NCI-H69 (cell line): ENCODE measurements at regions not wholly inside any gene's neighbourhood (a gene's known extent, or its start where the extent isn't known, plus 50 kb on each side); places are given as distances from the start of the nearest gene placed in this dataset.
A peak's percentile ranks its signal among the peaks of the same experiment; 100 is the strongest.
"Not testable (repeated sequence)": the region's sequence is repeated elsewhere in the genome, so short reads cannot be mapped to it uniquely, and the experiment has no call there.

ENCODE experiments used
- DNase-seq: peaks from one replicate; lab custom pipeline; 2025; lab: John Stamatoyannopoulos, UW

- no peak for DNase-seq
Measured at GRCh38 chr15:66964791-66965190, 100.6 kb upstream of the SMAD3 start.

GRCh38 chr15:66965201-66965900 lies 100.1 kb upstream of the SMAD3 start:
- DNase-seq, result no peak

DNA sequence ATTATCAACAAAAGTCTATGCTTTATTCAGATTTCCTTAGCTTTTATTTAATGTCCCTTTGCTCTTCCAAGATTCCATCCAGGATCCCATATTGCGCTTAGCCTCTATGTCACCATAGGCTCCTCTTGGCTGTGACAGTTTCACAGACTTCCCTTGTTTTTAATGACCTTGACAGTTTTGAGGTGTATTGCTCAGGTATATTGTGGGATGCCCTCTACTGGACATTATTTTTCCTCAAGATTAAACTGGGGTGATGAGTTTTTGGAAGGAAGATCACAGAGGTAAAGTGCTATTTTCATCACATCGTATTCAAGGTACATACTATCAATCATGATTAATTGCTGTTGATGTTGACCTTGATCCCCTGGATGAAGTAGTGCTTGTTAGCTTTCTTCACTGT lies 99.1 kb upstream of the SMAD3 start:
- peak; percentile 34 for DNase-seq

DNA sequence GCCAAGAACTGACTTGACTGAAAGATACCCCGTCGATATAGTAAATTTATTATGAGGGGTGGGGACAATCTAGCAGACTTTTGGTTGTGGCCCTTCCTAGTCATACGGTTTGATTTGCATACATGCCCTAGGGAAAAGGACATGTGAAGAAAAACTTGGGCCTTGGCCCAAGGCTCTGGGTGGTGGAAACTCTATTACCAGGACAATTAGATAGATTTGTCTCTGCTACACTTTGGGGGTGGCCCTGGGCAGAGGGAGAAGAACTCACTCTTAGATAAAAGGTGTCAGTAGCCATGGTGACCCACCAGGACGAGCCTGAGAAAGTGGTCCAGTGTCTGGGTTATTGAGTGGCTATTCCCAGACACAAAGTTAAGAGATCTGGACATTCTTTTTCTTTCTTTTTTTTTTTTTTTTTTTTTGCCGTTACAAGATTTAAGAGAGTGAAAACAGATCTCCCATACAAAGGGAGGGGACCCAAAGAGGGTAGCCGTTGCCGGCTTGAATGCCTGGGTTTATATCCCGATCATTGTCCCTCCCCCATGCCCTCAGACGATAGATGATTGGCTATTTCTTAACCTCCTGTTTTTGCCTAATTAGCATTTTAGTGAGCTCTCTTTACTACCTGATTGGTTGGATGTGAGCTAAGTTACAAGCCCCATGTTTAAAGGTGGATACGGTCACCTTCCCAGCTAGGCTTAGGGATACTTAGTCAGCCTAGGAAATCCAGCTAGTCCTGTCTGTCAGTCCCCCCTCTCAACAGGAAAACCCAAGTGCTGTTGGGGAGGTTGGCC lies 96.4 kb upstream of the SMAD3 start:
- no peak for DNase-seq

GRCh38 chr15:66974131-66974530 lies 91.3 kb upstream of the SMAD3 start:
- DNase-seq, result not testable (repeated sequence)

DNA sequence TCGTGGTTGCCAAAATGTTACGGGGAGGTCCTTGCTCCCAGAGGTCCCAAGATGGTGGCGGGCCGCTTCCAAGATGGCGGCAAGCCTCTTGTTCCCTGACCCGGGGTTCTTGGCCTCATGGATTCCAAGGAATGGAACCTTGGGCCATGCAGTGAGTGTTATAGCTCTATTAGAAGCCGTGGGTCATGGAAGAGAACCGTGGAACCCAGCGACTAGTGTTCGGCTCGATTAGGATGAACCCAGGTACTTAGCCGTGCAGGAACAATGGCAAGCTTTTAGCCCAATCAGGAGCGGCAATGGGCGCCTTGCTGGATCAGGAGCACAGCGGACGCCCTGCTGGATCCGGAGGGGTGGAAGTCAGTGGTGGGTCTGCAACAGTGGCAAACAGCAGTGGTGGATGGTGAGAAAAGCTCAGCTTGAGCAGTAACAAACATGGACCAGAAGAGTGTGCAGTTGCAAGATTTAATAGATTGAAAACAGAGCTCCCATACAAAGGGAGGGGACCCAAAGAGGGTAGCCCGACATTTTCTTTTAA lies 89.2 kb upstream of the SMAD3 start:
- DNase-seq, result not testable (repeated sequence)

GRCh38 chr15:66980326-66980725 lies 85.1 kb upstream of the SMAD3 start:
- not testable (repeated sequence) for DNase-seq

DNA sequence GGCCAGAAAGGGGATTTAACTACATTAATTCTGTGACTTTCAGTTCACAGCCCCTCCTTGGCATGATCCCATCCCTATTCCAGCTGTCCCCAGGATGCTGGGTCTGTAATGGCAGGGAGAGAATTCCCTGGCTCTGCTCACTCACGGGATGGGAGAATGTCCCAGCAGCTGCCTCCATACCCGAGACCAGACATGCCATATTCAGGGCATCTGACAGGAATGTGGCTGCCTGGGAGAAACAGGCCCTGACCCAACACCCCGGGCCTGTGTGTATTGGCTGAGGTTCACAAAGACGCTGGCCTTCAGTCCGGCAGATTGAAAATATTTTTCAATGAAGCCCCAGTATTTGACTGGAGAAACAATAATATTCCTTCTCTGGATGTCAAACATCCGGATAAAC lies 83.6 kb upstream of the SMAD3 start:
- DNase-seq, result no peak

GRCh38 chr15:66982250-66982649 lies 83.2 kb upstream of the SMAD3 start:
- no peak for DNase-seq

GRCh38 chr15:66982816-66983215 lies 82.6 kb upstream of the SMAD3 start:
- DNase-seq, result no peak

GRCh38 chr15:66985653-66986052 lies 79.7 kb upstream of the SMAD3 start:
- no peak for DNase-seq

- DNase-seq, result no peak
Measured at GRCh38 chr15:66986951-66987350, 78.5 kb upstream of the SMAD3 start.

GRCh38 chr15:66993090-66993489 lies 72.3 kb upstream of the SMAD3 start:
- DNase-seq, result no peak

DNA sequence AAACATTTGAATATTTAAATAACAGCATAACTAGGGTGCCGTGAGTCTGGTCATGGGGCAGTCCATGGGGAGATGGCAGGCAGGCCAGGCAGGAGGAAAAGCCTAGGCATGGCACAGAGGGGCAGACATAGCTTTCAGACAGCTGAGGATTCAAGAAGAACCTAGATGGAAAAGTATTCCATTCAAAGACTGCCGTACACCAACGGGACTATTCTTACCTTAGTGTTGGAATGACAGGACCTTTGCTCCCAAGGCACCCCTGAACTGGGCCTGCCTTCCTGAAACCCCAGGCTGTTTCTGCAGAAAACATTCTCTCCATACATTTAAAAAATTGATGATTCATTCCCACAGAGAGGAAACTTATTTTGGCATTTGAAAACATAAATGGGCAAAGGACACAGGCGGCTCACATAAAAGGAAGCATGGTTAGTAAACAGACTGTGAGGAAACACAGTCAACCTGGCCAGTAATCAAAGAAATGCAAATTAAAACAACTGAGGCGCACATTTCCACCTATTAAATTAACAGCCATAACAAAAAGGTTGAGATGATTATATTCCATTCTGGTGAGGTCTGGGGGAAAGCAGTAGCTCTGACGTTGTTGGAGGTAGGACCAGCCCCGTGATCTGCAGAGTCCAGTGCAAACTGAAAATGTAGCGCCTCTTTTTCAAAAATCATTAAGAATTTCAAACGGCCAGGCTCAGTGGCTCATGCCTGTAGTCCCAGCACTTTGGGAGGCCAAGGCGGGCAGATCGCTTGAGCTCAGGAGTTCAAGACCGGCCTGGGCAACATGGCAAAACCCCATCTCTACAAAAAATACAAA lies 71.3 kb upstream of the SMAD3 start:
- no peak for DNase-seq

DNA sequence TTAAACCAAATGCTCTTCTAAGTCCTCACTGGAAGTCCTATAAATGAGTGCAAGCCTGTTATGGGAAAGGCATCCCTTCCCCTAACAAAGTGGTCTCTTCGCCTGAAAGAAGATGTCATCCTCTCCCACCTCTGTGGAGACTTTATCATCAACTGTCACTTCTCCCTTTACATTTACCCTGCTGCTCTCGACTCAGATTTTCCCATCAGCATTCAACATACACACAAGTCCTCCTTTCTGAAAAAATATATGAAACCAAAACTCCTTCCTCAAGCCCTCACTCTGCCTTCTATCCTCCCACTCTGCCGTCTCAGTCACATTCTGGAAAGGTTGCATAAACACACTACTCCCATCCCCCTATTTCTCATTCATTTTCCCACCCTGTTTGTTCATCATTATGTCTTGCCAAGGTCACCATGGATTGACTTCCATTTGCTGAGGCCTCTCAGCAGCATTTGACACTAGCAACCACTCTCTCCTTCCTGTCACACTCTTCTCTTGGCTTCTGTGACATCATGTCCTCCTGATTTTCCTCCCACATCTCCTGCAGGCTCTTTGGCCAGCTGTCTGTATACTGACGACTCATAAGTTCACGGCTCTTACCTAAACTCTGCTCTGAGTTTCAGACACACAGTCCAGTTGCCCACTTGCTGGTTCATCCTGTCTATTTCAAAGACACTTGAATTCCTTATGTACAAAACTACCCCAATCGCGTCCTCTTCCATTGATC lies 70.3 kb upstream of the SMAD3 start:
- no peak for DNase-seq

DNA sequence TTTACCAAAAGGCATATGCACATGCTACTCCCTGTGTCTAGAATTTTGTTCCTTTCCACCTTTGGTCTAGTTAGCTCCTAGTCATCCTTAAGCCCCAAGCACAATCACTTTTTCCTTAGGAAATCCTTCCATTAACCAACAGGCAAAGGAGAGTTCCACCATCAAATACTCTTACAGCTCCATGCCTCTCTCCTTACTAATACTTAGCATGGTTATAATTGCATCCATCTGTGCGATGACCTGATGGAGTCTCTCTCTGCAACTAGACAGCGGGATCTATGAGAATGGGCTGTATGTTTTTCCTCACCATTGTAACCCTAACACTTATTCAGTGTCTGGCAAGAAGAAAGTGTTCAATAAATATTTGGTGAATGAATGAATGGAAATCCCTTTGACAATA lies 69.3 kb upstream of the SMAD3 start:
- DNase-seq, result no peak

GRCh38 chr15:66997212-66997611 lies 68.2 kb upstream of the SMAD3 start:
- no peak for DNase-seq

GRCh38 chr15:66998234-66998633 lies 67.2 kb upstream of the SMAD3 start:
- not testable (repeated sequence) for DNase-seq

DNA sequence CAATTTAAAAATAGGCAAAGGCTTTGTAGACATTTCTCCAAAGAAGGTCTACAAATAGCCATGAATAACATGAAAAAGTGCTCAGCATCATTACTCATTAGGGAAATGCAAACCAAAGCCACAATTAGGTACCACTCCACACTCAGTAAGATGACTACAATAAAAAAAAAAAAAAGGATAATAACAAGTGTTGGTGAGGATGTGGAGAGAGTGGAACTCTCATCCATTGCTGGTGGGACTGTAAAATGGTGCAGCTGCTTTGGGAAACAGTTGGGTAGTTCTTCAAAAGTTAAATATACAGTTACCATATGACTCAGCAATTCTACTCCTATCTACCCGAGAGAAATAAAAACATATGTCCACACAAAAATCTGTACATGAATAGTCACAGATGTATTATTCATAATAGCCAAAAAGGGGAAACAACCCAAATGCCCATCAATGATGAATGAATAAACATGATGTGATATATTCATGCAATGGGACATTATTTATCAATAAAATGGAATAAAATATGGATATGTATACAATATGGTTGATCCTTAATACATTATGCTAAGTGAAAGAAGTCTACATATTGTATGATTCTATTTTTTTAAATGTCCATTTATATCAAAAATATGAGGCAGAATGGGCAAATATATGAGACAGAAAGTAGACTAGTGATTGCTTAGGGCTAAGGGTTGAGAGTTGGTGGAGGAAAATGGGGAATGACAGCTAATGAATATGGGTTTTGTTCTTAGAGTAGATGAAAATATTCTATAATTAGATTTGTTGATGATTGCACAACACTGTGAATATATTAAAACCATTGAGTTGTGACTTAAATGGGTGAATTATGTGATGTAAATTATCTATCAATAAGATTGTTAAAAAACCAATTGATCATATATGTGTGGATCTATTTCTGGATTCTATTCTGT lies 66.1 kb upstream of the SMAD3 start:
- DNase-seq, result no peak

- no peak for DNase-seq
Measured at GRCh38 chr15:67000896-67001295, 64.5 kb upstream of the SMAD3 start.

DNA sequence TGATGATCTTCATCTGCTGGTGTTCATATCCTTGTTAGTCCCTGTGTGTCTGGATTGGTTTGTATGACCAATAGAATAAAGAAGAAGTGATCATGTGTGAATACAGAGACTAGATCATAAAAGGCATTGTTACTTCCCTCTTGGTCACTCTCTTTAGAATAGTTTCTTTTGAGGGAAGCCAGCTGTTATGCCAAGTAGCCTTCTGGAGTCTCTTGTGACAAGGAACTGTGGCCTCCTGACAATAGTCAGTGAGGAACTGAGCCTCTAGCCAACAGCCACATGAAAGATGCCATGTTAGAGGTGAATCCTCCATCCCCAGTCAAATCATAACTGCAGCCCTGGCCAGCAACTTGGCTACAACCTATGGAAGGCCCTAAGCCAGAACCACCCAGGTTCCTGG lies 63.0 kb upstream of the SMAD3 start:
- DNase-seq, result no peak
